NCI-H526 treated with DMSO at 0.1 percent for 48 hours (cell line): ENCODE measurements at regions not wholly inside any gene's neighbourhood (a gene's known extent, or its start where the extent isn't known, plus 50 kb on each side); places are given as distances from the start of the nearest gene placed in this dataset.
A peak's percentile ranks its signal among the peaks of the same experiment; 100 is the strongest.

Source experiments
- DNase-seq: peaks from one replicate; lab custom pipeline; 2025; lab: John Stamatoyannopoulos, UW

GRCh38 chr3:86282106-86282787, 708.7 kb downstream of the VGLL3 start:
- no peak for DNase-seq

DNA sequence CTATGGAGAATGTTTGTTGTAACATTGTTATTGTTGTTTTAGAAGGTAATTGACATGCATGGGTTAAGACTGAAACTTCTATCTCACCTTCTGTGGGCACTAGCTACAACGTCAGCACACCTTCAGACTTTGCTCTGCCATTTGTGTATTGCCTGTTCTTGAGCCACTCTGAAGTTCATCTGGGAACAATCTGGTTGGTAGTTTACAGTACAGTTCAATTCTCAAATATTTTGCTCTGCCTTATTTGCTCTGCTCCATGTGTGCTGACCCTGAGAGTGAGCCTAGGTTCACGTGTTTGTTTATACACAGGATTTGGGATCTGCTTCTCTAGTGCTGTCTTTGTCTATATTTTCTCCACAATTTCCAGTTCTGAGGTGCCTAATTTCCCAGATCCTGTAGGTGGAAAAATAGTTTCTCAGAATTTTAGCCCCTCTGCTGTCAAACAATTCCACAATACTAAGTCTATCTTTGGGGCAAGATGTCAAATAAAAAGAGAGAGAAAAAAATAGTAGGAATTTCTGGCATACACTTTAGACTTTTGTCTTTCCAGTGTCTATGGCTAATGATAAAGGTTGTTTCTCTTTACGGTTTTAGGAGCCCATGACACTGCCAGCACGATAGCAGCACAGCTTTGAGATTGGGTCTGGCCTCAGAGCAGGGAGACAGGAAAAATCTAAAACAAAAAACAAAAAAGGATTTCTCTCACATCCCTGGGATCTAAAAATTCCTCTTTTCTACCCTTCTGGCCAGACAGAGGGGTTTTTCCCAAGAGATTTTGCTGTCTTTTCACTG, 721.4 kb downstream of the VGLL3 start:
- no peak for DNase-seq

- no peak for DNase-seq
Measured at GRCh38 chr3:86257955-86258641, 732.9 kb downstream of the VGLL3 start.

- no peak for DNase-seq
Measured at GRCh38 chr3:86254480-86254879, 736.5 kb downstream of the VGLL3 start.

DNA sequence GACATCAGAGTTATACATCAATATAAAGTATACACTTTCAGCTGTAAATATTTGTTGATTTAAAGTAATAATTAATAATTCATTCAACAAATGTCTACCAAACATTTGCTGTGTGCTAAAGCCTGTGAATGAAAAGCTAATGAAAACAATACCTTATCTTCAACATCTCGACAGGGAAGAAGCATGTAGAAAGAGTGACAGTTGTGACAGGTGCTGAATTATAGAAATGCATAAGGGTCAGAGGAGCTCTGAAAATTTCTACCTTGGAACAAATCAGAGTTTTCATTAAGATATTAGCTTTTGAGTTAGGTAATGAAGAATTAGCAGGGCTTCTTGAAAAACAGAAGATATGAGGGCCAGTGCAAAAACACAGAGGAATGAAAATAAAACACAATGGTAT, 739.2 kb downstream of the VGLL3 start:
- DNase-seq, result peak; percentile 2

DNA sequence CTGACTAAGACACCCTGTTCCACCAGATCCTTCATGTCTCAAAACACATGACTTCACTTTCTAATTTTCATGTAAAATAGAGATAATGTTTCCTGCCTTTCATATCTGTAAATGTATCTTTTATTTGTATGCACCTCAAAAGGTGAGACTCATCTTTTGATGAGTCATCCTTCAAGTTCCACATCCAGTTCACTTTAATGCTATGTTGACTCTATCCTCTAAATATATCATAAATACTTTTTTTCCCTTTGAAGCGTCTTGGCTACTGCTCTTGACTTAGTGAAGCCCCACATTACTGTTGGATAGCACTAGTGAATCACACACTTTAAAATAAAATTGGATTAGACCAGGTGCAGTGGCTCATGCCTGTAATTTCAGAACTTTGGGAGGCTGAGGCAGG, 741.1 kb downstream of the VGLL3 start:
- no peak for DNase-seq

DNA sequence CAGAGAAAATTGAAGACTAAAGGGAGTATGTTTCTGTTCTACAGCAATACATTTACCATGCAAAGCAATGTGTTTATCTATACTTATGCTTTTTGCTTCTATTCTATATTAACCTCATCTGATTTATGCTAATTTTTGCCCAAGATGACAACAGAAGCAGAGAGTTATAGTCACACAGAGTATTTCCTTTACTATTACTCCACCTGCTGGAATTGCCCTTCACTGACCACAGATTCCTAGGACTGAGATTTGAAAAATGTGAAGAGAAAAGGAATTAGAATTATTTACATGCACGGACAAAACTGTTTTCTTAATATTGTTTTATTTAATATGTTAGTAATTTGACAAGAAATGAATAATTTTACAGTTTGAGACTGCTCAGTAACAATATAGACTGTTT, 745.6 kb downstream of the VGLL3 start:
- DNase-seq, result no peak

GRCh38 chr3:86244905-86245304, 746.0 kb downstream of the VGLL3 start:
- DNase-seq, result no peak

- DNase-seq, result no peak
Measured at GRCh38 chr3:86239946-86240345, 751.0 kb downstream of the VGLL3 start.

DNA sequence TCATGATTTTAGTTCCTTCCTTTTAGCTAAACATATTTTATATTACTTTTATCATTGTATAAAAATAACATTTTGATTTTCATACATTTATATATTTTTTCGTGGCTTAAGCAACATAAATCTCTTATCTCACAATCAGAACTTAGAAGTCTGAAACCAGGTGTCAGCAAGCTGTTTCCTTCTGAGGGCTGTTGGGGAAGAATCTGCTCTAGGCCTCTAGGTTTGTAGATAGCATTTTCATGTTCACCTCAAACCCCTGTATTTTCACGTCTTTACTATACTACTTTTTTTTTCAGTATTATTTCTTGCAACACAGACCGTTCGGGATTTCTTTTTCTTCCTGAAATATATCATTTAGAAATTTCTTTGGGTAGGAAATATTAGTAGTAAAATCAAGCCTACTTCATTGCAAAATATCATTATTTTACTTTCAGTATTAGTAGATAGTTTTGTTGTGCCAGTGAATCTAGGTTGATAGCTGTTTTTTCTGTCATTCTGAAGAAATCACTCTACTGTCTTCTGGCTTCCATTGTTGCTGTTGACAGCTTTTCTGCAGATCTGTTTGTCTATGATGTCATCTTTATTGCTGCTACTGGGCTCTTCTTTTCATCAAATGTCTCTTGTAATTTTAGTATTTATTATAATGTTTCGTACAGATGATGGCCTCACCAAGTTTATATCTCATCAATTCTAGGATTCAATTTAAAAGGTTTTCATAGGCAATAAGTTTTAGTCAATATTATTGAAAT, 756.3 kb downstream of the VGLL3 start:
- no peak for DNase-seq

- DNase-seq, result no peak
Measured at GRCh38 chr3:86230762-86231161, 760.2 kb downstream of the VGLL3 start.

DNA sequence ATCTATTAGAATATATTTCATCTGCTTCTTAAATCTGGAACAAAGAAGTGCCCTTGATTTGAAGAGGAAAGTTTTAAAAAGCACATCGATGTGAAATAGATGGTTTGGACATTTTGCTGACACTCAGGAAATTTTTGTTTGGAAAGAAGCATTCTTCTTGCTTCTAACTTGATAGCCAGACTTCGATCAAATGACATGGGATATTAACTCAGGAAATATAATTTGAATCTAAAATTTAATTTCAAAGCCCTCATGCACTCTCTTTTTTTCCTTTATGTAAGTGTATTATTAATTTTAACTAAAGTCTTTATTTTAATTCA, 761.2 kb downstream of the VGLL3 start:
- DNase-seq, result no peak

DNA sequence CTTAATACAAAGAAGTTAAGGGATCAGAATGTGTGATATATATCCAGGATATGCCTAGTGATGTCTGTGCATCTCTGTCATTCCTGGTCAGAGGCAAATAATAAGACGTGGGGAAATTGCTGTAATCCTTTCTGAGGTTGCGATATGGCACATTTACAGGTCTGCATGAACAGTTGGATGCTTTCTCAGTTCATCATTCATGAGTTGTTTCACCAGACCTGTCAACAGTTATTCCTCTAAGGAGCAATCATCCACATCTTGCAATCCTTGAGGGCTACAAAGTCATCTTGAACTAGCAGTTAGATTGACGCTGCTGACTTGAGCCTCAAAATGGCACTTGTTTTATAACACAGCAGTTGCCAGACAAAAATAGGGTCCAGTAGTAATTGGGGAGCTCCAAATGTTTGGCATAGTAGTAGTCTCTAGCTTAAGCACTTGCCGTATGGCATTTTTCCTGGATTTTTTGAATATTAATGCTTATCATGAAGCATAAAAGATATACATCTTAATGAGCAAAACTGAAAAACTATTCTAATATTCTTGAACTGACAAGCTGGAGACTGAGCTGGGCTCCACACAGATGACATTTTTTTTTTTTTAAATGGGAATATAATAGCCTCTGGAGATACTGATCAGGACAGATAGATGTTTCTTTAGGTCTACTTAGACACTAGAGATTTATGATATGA, 761.7 kb downstream of the VGLL3 start:
- DNase-seq, result no peak

DNA sequence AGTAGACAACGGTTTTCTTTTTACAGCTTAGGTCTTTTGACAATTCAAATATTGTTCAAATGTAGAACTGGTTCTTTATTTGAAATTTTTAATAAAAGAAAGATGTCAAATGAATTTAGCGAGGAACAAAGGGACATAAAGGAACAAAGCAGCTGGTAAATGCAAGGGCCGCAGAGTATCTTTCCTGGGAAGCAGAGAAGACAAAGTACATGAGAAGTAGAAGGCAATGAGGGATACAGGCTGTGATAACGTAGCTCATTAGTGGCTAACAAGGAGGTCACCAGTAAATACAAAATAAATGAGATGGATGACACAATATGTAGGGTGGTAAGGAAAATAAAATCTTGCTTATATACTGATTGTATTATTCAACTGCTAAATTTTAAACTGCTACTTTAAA, 762.8 kb downstream of the VGLL3 start:
- DNase-seq, result no peak

DNA sequence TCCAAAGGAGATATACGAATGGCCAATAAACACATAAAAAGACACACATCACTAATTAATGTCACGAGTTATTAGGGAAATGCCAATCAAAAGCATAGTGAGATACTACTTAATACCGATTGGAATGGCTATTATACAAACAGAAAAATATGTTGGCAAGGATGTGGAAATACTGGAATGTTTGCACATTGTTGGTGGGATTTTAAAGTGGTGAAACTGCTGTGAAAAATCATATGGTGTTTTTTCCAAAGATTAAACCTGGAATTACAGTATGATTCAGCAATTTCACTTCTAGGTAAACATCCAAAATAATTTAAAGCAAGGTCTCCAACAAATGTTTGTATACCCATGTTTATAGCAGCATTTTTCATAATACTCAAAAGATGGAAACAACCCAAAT, 765.5 kb downstream of the VGLL3 start:
- DNase-seq, result no peak

- DNase-seq, result no peak
Measured at GRCh38 chr3:86221601-86222000, 769.3 kb downstream of the VGLL3 start.

GRCh38 chr3:86208772-86209171, 782.2 kb downstream of the VGLL3 start:
- no peak for DNase-seq

DNA sequence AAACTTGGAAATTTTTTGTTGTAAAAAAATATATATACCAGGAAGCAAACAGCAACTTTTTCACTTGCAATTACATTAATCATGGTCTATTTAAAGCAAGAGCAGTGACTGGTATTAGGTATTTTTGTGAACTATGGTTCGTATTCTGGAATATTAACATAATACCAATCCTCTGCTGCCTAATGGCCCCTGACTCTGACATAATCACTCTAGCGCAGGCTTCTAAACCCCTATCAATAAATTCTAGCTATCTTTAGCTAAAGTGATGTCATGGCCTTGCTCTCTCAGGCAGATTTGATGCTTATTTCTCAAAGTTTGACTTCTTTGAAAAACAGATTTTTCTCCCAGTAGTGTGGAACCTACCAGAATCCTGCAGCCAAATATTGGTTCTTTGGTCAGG, 808.3 kb downstream of the VGLL3 start:
- DNase-seq, result no peak

DNA sequence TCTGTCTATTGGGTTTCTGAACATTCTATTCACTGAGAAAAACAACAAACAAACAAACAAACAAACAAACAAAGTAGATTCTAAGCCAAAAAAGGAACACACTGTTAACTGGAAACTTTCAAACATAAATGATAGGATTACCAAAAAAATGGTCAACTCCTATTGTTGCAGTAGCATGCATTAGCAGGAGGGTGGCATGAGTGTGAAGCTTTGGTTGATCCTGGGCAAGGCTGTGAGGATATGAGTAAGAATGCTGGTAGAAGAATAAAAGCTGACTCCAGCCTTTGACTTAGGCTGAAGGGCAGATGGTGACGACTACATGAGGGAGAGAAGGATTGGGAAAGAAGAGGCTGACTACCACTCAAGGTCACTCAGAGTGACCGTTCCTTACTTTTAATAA, 810.3 kb downstream of the VGLL3 start:
- DNase-seq, result no peak

DNA sequence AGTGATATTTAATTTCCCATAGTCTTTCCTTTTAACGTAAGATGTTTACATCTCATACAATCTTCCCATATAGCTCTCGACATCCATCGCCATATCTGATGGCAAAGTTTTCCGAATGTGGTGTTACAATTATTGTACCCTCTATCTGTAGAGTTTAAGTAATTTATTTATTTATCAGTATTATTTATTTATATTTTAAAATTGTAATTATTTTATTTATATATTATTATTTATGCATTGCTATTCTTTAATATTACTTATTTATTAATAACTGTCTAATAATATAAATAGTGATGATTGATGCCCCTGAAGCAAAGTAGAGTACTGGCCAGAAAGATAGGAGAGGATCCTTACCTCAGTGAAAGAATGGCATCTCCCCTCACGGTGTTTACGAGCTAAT, 812.9 kb downstream of the VGLL3 start:
- no peak for DNase-seq

DNA sequence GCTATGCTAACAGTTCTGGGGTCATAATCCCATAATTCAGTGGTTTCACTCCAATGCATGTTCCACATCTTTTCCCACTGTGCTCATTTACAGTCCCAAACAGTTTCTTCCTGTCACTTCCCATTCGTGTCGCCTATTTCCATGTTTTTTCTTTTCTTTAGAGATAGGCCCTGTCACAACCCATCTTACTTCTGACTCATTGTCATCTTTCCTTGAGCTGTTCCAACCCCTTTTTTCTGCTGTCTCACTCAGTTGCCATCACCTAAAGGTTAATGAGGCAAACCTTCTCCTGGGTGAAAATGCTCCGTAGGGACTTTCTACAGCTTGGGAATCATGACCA, 814.5 kb downstream of the VGLL3 start:
- no peak for DNase-seq
